ENCODE measurements at regions not wholly inside any gene's neighbourhood (a gene's known extent, or its start where the extent isn't known, plus 50 kb on each side); places are given as distances from the start of the nearest gene placed in this dataset.
"Not testable (repeated sequence)": the region's sequence is repeated elsewhere in the genome, so short reads cannot be mapped to it uniquely, and the experiment has no call there.

DNA sequence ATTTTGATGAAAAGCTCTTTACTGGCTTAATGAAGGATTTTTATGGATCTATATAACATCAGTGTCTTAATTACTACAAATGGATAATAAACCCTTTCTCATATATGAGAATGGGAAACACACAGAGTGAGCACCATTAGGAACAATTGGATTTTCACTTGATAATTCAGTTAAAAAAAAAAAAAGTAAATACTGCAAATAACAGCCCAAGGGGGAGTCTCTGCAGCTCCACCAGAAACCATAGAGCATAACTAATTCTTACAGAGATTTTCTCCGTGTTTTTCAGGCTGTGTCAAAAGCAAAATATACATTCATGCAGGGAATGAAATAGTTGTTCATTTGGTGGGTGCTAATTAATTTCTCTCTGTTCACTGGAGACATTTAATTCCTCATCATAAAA, 125.3 kb downstream of the EBLN2 start:
- in situ Hi-C loops (cut with MboI; ENCODE audit: low pct_ligation_motif_present in 1 of 4, low pct_unique_long_range_greater_than_20kb in 1 of 4, low sequenced_read_pairs in 3 of 4) (no loop called here), intact Hi-C loops (cut with DNase I; ENCODE audit: low total_unique reads) (no loop called here)
- Histone ChIP-seq H3K4me3 (no peak overlapping the region), H3K9me3 (no peaks in the 10 kb centered on the region), H3K27ac (no peak overlapping the region), H3K27me3 (no peaks in the 10 kb centered on the region), H3K36me3 (no peaks in the 10 kb centered on the region), H3K4me1 (no peaks in the 10 kb centered on the region)
- no peak for TF ChIP-seq EP300 (IDR thresholded peaks at IDR 0.05; ENCODE audit: low read depth)
- TF ChIP-seq POLR2AphosphoS5 (IDR thresholded peaks at IDR 0.05) = no peak
- TF ChIP-seq, protein P1, sequence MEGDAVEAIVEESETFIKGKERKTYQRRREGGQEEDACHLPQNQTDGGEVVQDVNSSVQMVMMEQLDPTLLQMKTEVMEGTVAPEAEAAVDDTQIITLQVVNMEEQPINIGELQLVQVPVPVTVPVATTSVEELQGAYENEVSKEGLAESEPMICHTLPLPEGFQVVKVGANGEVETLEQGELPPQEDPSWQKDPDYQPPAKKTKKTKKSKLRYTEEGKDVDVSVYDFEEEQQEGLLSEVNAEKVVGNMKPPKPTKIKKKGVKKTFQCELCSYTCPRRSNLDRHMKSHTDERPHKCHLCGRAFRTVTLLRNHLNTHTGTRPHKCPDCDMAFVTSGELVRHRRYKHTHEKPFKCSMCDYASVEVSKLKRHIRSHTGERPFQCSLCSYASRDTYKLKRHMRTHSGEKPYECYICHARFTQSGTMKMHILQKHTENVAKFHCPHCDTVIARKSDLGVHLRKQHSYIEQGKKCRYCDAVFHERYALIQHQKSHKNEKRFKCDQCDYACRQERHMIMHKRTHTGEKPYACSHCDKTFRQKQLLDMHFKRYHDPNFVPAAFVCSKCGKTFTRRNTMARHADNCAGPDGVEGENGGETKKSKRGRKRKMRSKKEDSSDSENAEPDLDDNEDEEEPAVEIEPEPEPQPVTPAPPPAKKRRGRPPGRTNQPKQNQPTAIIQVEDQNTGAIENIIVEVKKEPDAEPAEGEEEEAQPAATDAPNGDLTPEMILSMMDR (IDR thresholded peaks at IDR 0.05) = no peak
- TF ChIP-seq POLR2A (IDR thresholded peaks at IDR 0.05) = no peak
- whole genome bisulfite sequencing, 2 donors (ENCODE audit: low coverage in 1 of 2) = 89 to 100% methylated on average over 1 of the region's 1 CpG
- DNase-seq = no peak

DNA sequence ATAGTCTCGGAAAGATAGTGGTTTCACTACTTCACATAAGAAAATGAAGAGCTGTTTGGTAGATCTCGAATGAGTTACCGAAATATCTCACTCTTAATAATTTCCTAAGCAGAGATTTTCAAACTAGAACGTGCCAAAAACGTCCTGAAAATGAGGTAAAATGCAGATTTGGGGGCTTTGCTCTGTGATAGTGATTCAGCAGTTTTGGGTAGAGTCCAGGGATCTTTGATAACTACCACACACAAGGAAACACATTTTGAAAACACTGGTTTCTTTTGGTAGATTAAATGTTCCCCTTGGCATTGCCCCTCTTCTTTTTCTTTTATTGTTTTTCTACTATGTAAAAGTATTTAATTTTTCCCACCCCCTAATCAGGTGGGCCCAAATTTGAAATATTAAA, 125.9 kb downstream of the EBLN2 start:
- Histone ChIP-seq H3K4me1 (no peaks in the 10 kb centered on the region), H3K36me3 (no peaks in the 10 kb centered on the region), H3K27ac (no peak overlapping the region), H3K27me3 (no peaks in the 10 kb centered on the region), H3K4me3 (no peak overlapping the region), H3K9me3 (no peaks in the 10 kb centered on the region)
- DNase-seq = no peak
- intact Hi-C loops (cut with DNase I; ENCODE audit: low total_unique reads) = no loop called here
- in situ Hi-C loops (cut with MboI; ENCODE audit: low pct_ligation_motif_present in 1 of 4, low pct_unique_long_range_greater_than_20kb in 1 of 4, low sequenced_read_pairs in 3 of 4) = no loop called here
- TF ChIP-seq POLR2A (IDR thresholded peaks at IDR 0.05) (no peak), EP300 (IDR thresholded peaks at IDR 0.05; ENCODE audit: low read depth) (no peak), POLR2AphosphoS5 (IDR thresholded peaks at IDR 0.05) (no peak)
- TF ChIP-seq, protein P1 (IDR thresholded peaks at IDR 0.05) = no peak
- 70 to 73% methylated on average over 5 of the region's 5 CpGs for WGBS, 2 donors (ENCODE audit: low coverage in 1 of 2)

DNA sequence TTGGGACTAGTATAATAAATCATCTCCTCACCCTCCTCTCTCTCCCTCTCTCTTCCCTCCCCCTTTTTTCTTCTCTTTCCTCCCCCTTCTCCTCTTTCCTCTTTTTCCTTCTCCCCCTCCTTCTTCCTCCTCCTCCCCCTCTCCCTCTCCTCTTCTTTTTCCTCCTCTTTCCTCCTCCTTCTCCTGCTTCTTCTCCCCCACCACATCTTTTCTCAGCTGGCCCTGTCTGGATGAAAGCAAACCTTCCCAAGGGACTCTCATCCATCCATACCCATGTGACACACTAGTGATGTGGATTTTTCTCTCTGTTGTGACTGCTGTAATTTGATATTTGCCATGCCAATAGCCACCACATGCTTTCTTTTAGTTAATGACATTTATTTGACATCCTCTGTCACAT, 127.2 kb downstream of the EBLN2 start:
- Histone ChIP-seq H3K27ac (no peak overlapping the region), H3K9me3 (no peaks in the 10 kb centered on the region), H3K4me3 (no peak overlapping the region), H3K27me3 (no peaks in the 10 kb centered on the region), H3K36me3 (no peaks in the 10 kb centered on the region), H3K4me1 (no peaks in the 10 kb centered on the region)
- no peak for TF ChIP-seq POLR2AphosphoS5 (IDR thresholded peaks at IDR 0.05)
- no peak for TF ChIP-seq POLR2A (IDR thresholded peaks at IDR 0.05)
- TF ChIP-seq, protein P1 (IDR thresholded peaks at IDR 0.05) = no peak
- TF ChIP-seq EP300 (IDR thresholded peaks at IDR 0.05; ENCODE audit: low read depth) = no peak
- intact Hi-C loops (cut with DNase I; ENCODE audit: low total_unique reads) (no loop called here), in situ Hi-C loops (cut with MboI; ENCODE audit: low pct_ligation_motif_present in 1 of 4, low pct_unique_long_range_greater_than_20kb in 1 of 4, low sequenced_read_pairs in 3 of 4) (no loop called here)
- no peak for DNase-seq

DNA sequence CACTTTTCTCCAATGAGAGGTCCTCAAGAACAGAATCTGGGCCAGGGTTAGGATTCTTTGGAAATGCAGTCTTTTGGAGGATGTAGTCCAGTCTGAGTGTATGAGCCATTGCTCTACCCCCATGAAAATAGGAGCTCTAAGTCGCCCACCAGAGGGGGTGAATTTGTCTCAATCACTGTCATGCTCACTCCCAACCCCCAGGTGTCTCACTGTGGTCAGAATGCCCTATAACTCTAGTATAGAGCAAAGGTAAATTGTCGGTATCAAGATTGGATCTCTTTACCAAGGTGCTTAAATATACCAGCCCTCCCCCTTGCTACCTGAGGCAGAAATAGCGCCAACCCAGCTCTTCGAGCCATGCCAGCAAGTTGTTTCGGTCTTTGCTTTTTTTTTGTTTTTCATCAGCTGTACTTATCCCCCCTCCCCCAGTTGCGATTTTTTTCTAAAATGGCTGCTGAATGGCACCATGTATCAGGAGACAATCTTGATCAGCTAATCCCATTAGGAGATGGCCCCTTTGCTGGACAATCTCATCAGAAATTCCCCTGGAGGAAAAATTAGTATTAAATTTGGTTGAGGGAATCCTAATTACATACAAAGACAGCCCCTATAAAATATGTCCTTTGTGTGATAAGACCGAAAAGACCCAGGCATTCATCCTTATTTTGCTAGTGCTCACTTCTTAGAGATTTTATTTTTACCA, 130.7 kb downstream of the EBLN2 start:
- no peaks in the 10 kb centered on the region for H3K27me3 ChIP-seq
- 72 to 88% methylated on average over 5 to 7 of the region's 7 CpGs for WGBS, 2 donors (ENCODE audit: low coverage in 1 of 2)
- no peaks in the 10 kb centered on the region for H3K4me1 ChIP-seq
- intact Hi-C loops (cut with DNase I; ENCODE audit: low total_unique reads) (no loop called here), in situ Hi-C loops (cut with MboI; ENCODE audit: low pct_ligation_motif_present in 1 of 4, low pct_unique_long_range_greater_than_20kb in 1 of 4, low sequenced_read_pairs in 3 of 4) (no loop called here)
- no peak for DNase-seq
- no peak overlapping the region for H3K4me3 ChIP-seq
- no peaks in the 10 kb centered on the region for H3K36me3 ChIP-seq
- no peaks in the 10 kb centered on the region for H3K9me3 ChIP-seq
- no peak overlapping the region for H3K27ac ChIP-seq
- TF ChIP-seq POLR2A (IDR thresholded peaks at IDR 0.05) = no peak
- no peak for TF ChIP-seq EP300 (IDR thresholded peaks at IDR 0.05; ENCODE audit: low read depth)
- TF ChIP-seq, protein P1 (IDR thresholded peaks at IDR 0.05) = peak in 1 of 5 experiments; percentile 10
- no peak for TF ChIP-seq POLR2AphosphoS5 (IDR thresholded peaks at IDR 0.05)

DNA sequence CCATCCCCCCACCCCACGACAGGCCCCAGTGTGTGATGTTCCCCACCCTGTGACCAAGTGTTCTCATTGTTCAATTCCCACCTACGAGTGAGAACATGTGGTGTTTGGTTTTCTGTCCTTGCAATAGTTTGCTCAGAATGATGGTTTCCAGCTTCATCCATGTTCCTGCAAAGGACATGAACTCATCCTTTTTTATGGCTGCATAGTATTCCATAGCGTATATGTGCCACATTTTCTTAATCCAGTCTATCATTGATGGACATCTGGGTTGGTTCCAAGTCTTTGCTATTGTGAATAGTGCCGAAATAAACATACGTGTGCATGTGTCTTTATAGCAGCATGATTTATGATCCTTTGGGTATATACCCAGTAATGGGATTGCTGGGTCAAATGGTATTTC, 132.5 kb downstream of the EBLN2 start:
- H3K9me3 ChIP-seq; H3K27me3 ChIP-seq; H3K27ac ChIP-seq; DNase-seq; H3K36me3 ChIP-seq; in situ Hi-C loops (cut with MboI; ENCODE audit: low pct_ligation_motif_present in 1 of 4, low pct_unique_long_range_greater_than_20kb in 1 of 4, low sequenced_read_pairs in 3 of 4); H3K4me3 ChIP-seq; intact Hi-C loops (cut with DNase I; ENCODE audit: low total_unique reads); H3K4me1 ChIP-seq: not testable (repeated sequence)
- WGBS, 2 donors (ENCODE audit: low coverage in 1 of 2) = 90 to 94% methylated on average over 3 to 5 of the region's 5 CpGs
